Activated T-helper 2 cell treated with anti-CD3 and anti-CD28 coated beads, Interferon-gamma antibody, Interleukin-2, Interleukin-4, amounts not matched to agents 10 μg/mL and 5 μg/mL and 100 μg/mL, durations not matched to agents 14 hours and 24 hours and 36 hours (primary cell): ENCODE measurements at regions not wholly inside any gene's neighbourhood (a gene's known extent, or its start where the extent isn't known, plus 50 kb on each side); places are given as distances from the start of the nearest gene placed in this dataset.
"Not testable (repeated sequence)": the region's sequence is repeated elsewhere in the genome, so short reads cannot be mapped to it uniquely, and the experiment has no call there.

Experiments
- DNase-seq: peaks from one replicate; pipeline ENCODE4 v3.0.0; 2021; ENCODE audit warnings: low spot score
- H3K27ac Mint-ChIP-seq: one replicate; pipeline ENCODE4 v1.8.0; 2021; ENCODE audit warnings: mixed read lengths
- H3K27me3 Mint-ChIP-seq: one replicate; pipeline ENCODE4 v1.8.0; 2021; ENCODE audit warnings: low read depth, mixed read lengths
- H3K36me3 Mint-ChIP-seq: one replicate; pipeline ENCODE4 v1.8.0; 2021; ENCODE audit warnings: low read depth, mixed read lengths
- H3K4me1 Mint-ChIP-seq: one replicate; pipeline ENCODE4 v1.8.0; 2021; ENCODE audit warnings: low read depth, mixed read lengths
- H3K4me3 Mint-ChIP-seq: one replicate; pipeline ENCODE4 v1.8.0; 2021; ENCODE audit warnings: low read depth, mild to moderate bottlenecking, moderate library complexity, mixed read lengths
- H3K9me3 Mint-ChIP-seq: one replicate; pipeline ENCODE4 v1.8.0; 2021; ENCODE audit warnings: mixed read lengths
- intact Hi-C: fragments of 100-400 bp; cut with micrococcal nuclease; formaldehyde crosslinking; loops from one replicate; pipeline ENCODE4 v1.15.1; 2023

DNA sequence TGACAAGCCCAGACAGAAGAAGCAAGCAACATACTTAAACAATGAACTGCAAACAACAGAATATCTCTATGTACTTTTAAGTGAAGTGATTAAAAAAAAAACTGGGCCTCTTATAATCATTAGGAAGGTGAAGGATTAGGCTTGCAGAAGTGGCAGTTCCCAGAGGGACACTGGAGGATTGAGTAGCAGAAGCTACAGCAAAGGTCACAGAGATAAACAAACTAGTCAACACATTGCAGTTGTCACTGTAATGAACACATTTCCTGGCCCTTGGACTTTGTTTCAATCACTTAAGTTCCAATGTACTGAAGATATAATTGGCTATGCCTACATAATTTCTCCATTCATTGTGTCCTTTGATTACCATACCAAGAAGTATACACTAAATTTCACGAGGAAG lies 1498.8 kb downstream of the SLITRK5 start:
- Mint-ChIP-seq H3K27ac (no peak overlapping the region), H3K4me1 (no peaks in the 10 kb centered on the region), H3K4me3 (no peak overlapping the region), H3K36me3 (no peaks in the 10 kb centered on the region), H3K27me3 (no peaks in the 10 kb centered on the region), H3K9me3 (peaks cover 17% of the 10 kb centered on the region)
- DNase-seq: no peak
- intact Hi-C loops: no loop called here

DNA sequence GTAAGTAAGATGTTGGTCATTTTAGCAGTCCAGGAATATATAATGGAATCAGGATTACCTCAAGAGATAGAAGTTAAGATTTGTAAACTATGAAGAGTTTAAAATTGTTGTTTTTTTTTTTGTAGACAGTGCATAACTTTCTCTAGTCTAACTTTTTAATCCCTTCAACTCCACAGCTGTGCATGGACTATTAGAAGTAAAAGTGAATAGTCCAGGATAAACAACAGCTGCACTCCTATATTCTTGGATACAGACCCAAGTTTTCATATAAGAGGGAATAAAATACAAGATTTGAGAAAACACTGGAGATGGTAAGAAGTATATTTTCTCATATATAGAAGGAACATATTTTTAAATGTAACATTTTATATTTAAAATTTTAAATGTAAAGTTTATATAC lies 1509.9 kb downstream of the SLITRK5 start:
- H3K36me3 Mint-ChIP-seq: no peaks in the 10 kb centered on the region
- no peak for DNase-seq
- no peaks in the 10 kb centered on the region for H3K27me3 Mint-ChIP-seq
- intact Hi-C loops: no loop called here
- no peak overlapping the region for H3K4me3 Mint-ChIP-seq
- H3K9me3 Mint-ChIP-seq: peaks cover 18% of the 10 kb centered on the region
- no peak overlapping the region for H3K27ac Mint-ChIP-seq
- no peaks in the 10 kb centered on the region for H3K4me1 Mint-ChIP-seq

DNA sequence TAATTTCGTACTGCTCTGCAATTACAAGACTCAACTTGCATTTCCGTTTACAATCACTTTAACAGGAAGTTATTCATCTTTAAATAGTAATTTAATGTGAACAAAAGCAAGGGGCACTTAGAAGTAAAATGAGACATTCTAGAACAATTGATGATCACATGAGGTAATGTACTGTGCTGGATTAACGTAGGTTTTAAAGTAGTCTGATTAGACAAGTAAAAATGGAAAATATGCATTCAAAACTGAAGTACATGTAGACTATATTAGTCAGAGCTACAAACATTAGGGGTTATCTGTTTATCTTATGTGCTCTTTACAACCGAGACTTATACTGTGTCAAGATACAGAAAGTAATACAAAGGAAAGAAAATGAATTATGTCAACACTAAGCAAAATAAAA lies 1528.0 kb downstream of the SLITRK5 start:
- Mint-ChIP-seq H3K27ac (no peak overlapping the region), H3K9me3 (peaks cover 27% of the 10 kb centered on the region), H3K36me3 (no peaks in the 10 kb centered on the region), H3K4me3 (no peak overlapping the region), H3K27me3 (no peaks in the 10 kb centered on the region), H3K4me1 (no peaks in the 10 kb centered on the region)
- intact Hi-C loops: no loop called here
- no peak for DNase-seq

DNA sequence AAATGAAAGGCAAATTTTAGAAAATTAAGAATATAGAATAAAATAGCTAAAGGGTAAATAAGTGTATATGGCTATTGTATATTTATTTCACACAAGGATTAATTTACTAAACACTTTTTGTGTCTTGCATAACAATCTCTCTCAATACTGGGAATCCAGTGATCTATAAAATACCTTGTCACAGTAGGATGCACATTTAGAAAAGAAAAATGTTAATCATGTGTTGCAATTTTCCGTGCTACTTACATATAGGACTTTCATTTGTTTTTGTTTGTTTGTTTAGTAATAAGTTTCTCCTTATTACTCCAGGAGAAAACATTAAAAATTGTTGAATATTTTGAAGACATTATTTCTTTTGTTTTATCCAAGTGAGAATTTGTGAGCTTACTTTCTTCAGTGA lies 1533.3 kb downstream of the SLITRK5 start:
- Mint-ChIP-seq H3K27me3 (no peaks in the 10 kb centered on the region), H3K4me3 (no peak overlapping the region), H3K9me3 (peaks cover 21% of the 10 kb centered on the region), H3K27ac (no peak overlapping the region), H3K36me3 (no peaks in the 10 kb centered on the region), H3K4me1 (no peaks in the 10 kb centered on the region)
- intact Hi-C loops: no loop called here
- no peak for DNase-seq

DNA sequence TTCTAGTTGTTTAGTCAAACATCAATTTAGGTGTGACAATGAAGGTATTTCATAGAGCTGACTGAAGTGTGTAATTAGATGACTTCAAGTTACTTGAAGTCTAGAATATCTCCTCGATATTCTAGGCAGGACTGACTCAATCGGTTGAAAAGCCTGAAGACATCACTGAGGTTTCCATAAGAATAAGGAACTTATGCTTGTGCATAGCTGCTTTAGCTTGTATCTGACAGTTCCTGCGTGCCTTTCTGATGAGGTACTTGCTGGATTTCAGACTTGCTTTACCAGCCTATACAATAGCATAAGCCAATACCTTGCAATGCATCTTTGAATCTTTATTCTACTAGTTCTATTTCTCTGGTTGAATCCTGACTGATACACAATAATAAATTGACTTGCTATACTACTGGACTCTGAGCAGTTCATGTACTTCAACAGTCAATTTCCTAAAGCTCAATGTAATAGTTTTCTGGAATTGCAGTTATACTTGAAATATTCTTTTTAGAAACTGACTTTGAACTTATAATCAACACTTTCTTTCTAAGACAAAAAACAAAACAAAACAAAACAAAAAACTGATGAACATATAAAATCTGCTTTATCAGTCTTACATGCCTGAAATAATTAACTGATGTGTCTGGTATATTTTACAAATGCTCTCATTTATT lies 1534.8 kb downstream of the SLITRK5 start:
- Mint-ChIP-seq H3K27ac (no peak overlapping the region), H3K27me3 (no peaks in the 10 kb centered on the region), H3K9me3 (peaks cover 18% of the 10 kb centered on the region), H3K4me3 (no peak overlapping the region), H3K36me3 (no peaks in the 10 kb centered on the region), H3K4me1 (no peaks in the 10 kb centered on the region)
- intact Hi-C loops: no loop called here
- DNase-seq: no peak

DNA sequence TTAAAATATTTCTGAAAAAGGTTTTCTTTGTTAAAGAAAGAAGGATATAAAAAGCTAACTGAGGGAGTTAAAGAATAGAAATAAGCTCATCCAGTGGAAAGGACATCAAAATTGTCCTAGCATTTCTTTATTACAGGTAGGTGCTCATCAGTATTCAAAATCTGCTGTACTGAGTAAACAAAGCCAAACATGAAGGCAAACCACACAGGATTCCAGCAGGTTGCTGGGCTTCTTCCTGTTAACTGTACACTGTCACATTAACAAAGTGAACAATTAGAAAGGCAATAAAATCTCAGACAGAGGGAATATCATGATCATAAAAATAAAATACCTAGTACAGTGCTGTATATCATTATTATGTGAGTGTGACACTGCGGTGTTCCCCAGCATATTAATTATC lies 1541.0 kb downstream of the SLITRK5 start:
- Mint-ChIP-seq H3K9me3 (peaks cover 29% of the 10 kb centered on the region), H3K4me3 (no peak overlapping the region), H3K27ac (no peak overlapping the region), H3K27me3 (no peaks in the 10 kb centered on the region), H3K36me3 (no peaks in the 10 kb centered on the region), H3K4me1 (no peaks in the 10 kb centered on the region)
- no peak for DNase-seq
- intact Hi-C loops: no loop called here

DNA sequence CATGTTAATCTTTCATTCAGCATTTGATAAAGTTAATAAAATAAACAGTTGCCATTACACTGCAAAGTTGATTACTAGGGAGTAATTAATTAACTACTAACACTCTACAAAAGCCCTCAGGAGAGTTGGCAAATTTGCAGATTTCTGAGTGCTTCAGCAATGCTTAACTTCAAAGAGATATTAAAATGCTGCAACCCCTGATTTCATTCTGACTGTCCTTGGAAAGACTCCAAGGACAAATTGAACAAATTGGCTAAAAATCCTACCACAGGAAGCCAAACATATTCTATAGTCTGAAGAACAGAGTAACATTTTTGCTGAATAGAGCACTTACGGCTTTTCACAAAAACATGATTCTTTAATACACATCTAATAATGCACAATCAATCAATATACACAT lies 1543.0 kb downstream of the SLITRK5 start:
- H3K27ac Mint-ChIP-seq: no peak overlapping the region

DNA sequence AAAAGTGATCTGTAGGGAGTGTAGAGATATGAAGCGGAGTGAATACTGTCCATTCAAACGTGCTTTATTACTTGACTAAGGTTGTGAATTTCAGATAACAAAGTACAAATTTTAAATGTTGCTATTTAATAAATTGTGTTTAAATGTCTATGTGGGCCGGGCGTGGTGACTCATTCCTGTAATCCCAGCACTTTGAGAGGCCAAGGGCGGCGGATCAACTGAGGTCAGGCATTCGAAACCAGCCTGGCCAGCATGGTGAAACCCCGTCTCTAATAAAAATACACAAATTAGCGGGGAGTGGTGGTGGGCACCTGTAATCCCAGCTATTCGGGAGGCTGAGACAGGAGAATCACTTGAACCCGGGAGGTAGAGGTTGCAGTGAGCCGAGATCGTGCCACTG lies 1544.1 kb downstream of the SLITRK5 start:
- H3K4me3 Mint-ChIP-seq, intact Hi-C loops, DNase-seq, H3K36me3 Mint-ChIP-seq, H3K27me3 Mint-ChIP-seq, H3K27ac Mint-ChIP-seq, H3K4me1 Mint-ChIP-seq: not testable (repeated sequence)
- peaks cover 28% of the 10 kb centered on the region for H3K9me3 Mint-ChIP-seq

More for the DNA sequence above, 1543.0 kb downstream of the SLITRK5 start:
- Mint-ChIP-seq H3K4me3 (no peak overlapping the region), H3K4me1 (no peaks in the 10 kb centered on the region), H3K9me3 (peaks cover 23% of the 10 kb centered on the region), H3K36me3 (no peaks in the 10 kb centered on the region), H3K27me3 (no peaks in the 10 kb centered on the region)
- no peak for DNase-seq
- intact Hi-C loops: no loop called here

DNA sequence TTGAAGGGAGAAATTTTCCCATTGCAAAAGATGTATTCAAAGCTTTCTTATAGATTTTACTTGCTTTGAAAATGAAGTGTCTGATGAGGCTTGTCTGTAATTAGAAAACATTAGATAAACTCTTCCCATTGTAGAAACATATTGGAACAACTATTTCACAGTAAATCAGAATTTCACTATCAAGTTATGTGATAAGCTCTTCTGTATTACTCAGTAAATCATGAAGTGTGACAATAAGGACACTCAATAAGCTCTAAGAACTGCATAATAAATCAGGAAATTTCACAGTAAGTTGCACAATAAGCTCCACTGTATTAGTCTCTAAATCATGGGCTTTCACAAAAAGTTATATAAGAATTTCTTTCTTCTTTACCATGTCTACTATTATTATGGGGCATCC lies 1546.6 kb downstream of the SLITRK5 start:
- intact Hi-C loops: no loop called here
- DNase-seq: no peak
- peaks cover 45% of the 10 kb centered on the region for H3K9me3 Mint-ChIP-seq

DNA sequence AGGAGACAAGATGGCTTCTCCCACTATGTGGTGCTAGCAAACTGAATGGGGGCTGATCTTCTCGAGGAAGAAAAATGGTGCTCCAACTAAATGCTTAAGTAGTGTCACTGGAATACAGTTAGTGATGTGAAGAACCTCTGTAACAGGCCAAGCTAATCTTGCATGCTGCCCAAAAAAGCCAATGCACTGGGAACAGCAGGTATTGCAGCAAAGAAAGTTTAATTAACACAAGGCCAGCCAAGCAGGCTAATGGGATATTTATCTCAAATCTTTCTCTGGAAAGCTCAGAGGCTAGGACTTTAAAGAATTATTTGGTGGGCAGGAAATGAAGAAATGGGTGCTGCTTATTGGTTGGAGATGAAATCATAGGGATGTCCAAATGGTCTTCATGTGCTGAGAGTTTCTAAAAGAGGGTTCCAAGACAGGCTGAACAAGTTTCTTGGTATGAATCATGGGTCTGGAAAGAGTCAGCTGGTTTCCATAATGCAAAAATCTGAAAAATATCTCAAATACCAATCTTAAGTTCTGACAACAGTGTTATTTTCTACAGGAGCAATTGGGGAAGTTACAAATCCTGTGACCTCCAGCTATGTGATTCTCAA lies 1550.5 kb downstream of the SLITRK5 start:
- Mint-ChIP-seq H3K4me3 (no peak overlapping the region), H3K27me3 (no peaks in the 10 kb centered on the region), H3K27ac (no peak overlapping the region), H3K9me3 (peaks cover 30% of the 10 kb centered on the region), H3K36me3 (no peaks in the 10 kb centered on the region), H3K4me1 (no peaks in the 10 kb centered on the region)
- intact Hi-C loops: no loop called here
- no peak for DNase-seq

More for the DNA sequence above, 1546.6 kb downstream of the SLITRK5 start:
- Mint-ChIP-seq H3K4me3 (no peak overlapping the region), H3K27me3 (no peaks in the 10 kb centered on the region), H3K36me3 (no peaks in the 10 kb centered on the region), H3K27ac (no peak overlapping the region), H3K4me1 (no peaks in the 10 kb centered on the region)

DNA sequence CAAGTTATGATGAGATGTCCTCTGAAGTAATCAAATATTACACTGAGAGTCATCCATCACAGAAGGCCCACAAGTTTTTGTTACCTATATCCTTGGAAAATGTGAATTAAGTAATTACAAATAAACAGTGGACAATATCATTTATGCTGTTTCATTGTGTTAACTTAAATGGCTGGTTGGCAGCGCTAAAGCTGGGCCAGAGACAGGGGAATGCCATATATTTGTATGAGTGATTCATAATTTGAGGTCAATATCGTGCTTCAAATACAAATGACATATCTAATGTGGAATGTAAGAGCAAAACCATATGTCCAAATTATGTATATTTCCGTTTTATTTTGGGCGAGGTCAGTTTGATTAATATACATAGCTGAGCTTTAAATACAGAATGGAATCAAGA lies 1556.2 kb downstream of the SLITRK5 start:
- intact Hi-C loops: no loop called here
- Mint-ChIP-seq H3K36me3 (no peaks in the 10 kb centered on the region), H3K27me3 (no peaks in the 10 kb centered on the region), H3K9me3 (peaks cover 35% of the 10 kb centered on the region), H3K4me3 (no peak overlapping the region), H3K27ac (no peak overlapping the region), H3K4me1 (no peaks in the 10 kb centered on the region)
- DNase-seq: no peak

DNA sequence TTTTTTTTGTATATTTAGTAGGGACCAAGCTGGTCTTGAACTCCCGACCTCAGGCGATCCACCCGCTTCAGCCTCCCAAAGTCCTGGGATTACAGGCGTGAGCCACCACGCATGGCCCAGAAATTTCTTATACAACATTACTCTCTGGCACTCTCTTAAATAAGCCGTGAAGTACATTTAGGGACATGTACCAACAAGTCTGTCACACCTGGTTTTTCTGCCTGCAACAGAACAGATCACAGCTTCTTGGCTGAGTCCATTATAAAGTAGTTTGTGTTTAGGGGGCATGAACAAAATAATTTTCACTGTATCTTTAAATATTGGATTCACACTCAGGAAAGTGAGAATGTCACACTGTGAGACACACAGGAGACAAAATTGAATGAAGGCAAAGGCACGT lies 1567.3 kb downstream of the SLITRK5 start:
- H3K9me3 Mint-ChIP-seq: peaks cover 25% of the 10 kb centered on the region
- H3K4me1 Mint-ChIP-seq: no peaks in the 10 kb centered on the region
- H3K4me3 Mint-ChIP-seq: no peak overlapping the region
- no peak for DNase-seq
- H3K27me3 Mint-ChIP-seq: no peaks in the 10 kb centered on the region
- no peak overlapping the region for H3K27ac Mint-ChIP-seq
- no peaks in the 10 kb centered on the region for H3K36me3 Mint-ChIP-seq
- intact Hi-C loops: no loop called here

DNA sequence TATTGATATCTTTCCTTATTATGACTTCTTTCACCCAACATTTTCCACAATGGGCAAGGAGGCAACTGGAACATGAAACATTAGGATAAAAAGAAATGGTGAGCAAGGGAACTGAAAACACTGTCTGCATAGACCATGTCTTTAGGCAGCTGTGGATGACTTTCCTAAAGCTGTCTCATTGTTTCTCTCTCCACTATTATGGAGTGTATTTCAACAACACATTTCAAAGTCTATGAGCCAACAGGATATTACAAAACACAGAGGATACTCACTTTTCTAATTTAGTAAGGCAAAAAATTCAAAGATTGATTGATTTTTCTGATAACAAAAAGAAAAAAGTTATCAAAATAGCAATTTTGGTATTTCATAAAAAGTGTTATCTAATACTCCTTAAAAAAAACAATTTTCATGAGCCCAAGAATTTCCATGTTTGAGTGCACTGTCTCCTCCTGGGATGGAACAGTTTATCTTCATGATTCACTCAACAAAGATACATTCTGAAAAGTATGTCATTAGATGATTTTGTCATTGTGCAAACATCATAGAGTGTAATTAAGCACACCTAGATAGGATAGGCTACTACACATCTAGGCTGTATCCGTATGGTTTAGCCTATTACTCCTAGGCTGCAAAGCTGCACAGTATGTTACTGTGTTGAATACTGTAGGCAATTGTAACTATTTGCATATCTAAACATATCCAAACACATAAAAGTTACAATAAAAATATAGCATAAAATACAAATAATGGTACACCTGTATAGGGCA lies 1568.4 kb downstream of the SLITRK5 start:
- no peaks in the 10 kb centered on the region for H3K27me3 Mint-ChIP-seq
- no peaks in the 10 kb centered on the region for H3K36me3 Mint-ChIP-seq
- no peak overlapping the region for H3K4me3 Mint-ChIP-seq
- no peaks in the 10 kb centered on the region for H3K4me1 Mint-ChIP-seq
- H3K9me3 Mint-ChIP-seq: peaks cover 29% of the 10 kb centered on the region
- no peak for DNase-seq
- intact Hi-C loops: no loop called here
- H3K27ac Mint-ChIP-seq: no peak overlapping the region
